HG03095 (cell line): ENCODE measurements at regions not wholly inside any gene's neighbourhood (a gene's known extent, or its start where the extent isn't known, plus 50 kb on each side); places are given as distances from the start of the nearest gene placed in this dataset.

ENCODE experiments used
- ATAC-seq: cut with Tn5 transposase; IDR thresholded peaks from one replicate; pipeline ENCODE4 v1.9.1; 2021; ENCODE audit warnings: moderate library complexity; ENCODE audit not compliant: unreplicated experiment

GRCh38 chr10:88023676-88024075 lies 160.3 kb downstream of the PTEN start:
- no peak for ATAC-seq

GRCh38 chr10:88026031-88026430 lies 162.6 kb downstream of the PTEN start:
- no peak for ATAC-seq

- ATAC-seq, result peak; percentile 69
Measured at GRCh38 chr10:88027570-88027969, 164.1 kb downstream of the PTEN start.

- ATAC-seq, result no peak
Measured at GRCh38 chr10:88028072-88028471, 164.6 kb downstream of the PTEN start.

GRCh38 chr10:88028654-88029053 lies 165.2 kb downstream of the PTEN start:
- ATAC-seq, result no peak

- no peak for ATAC-seq
Measured at GRCh38 chr10:88032566-88032965, 169.1 kb downstream of the PTEN start.

- no peak for ATAC-seq
Measured at GRCh38 chr10:88033385-88033784, 170.0 kb downstream of the PTEN start.

- no peak for ATAC-seq
Measured at GRCh38 chr10:88033793-88034192, 170.4 kb downstream of the PTEN start.

- ATAC-seq, result no peak
Measured at GRCh38 chr10:88036126-88036525, 172.7 kb downstream of the PTEN start.

GRCh38 chr10:88037623-88038022 lies 174.2 kb downstream of the PTEN start:
- no peak for ATAC-seq

GRCh38 chr10:88038268-88038667 lies 174.8 kb downstream of the PTEN start:
- ATAC-seq, result no peak

- ATAC-seq, result no peak
Measured at GRCh38 chr10:88039496-88040200, 176.2 kb downstream of the PTEN start.

- ATAC-seq, result no peak
Measured at GRCh38 chr10:88041243-88042159, 178.1 kb downstream of the PTEN start.

GRCh38 chr10:88042160-88043100 lies 179.0 kb downstream of the PTEN start:
- no peak for ATAC-seq

GRCh38 chr10:88045096-88045495 lies 181.7 kb downstream of the PTEN start:
- no peak for ATAC-seq

GRCh38 chr10:88045656-88046415 lies 182.4 kb downstream of the PTEN start:
- no peak for ATAC-seq

GRCh38 chr10:88047579-88047978 lies 184.2 kb downstream of the PTEN start:
- no peak for ATAC-seq

GRCh38 chr10:88048312-88048711 lies 184.9 kb downstream of the PTEN start:
- ATAC-seq, result no peak

- no peak for ATAC-seq
Measured at GRCh38 chr10:88049204-88049603, 185.8 kb downstream of the PTEN start.

- ATAC-seq, result no peak
Measured at GRCh38 chr10:88057720-88058119, 194.3 kb downstream of the PTEN start.
